HG02642 (cell line): ENCODE measurements at regions not wholly inside any gene's neighbourhood (a gene's known extent, or its start where the extent isn't known, plus 50 kb on each side); places are given as distances from the start of the nearest gene placed in this dataset.
"Not testable (repeated sequence)": the region's sequence is repeated elsewhere in the genome, so short reads cannot be mapped to it uniquely, and the experiment has no call there.

Experiments
- ATAC-seq: cut with Tn5 transposase; IDR thresholded peaks from one replicate; pipeline ENCODE4 v1.9.1; 2021; ENCODE audit warnings: mild to moderate bottlenecking; ENCODE audit not compliant: unreplicated experiment, poor library complexity

GRCh38 chr3:166011771-166012170 lies 174.5 kb upstream of the BCHE start:
- no peak for ATAC-seq

- ATAC-seq, result no peak
Observed at GRCh38 chr3:166005126-166005525, 167.9 kb upstream of the BCHE start.

GRCh38 chr3:165994293-165994692 lies 157.1 kb upstream of the BCHE start:
- ATAC-seq, result no peak

GRCh38 chr3:165984589-165984988 lies 147.4 kb upstream of the BCHE start:
- no peak for ATAC-seq

DNA sequence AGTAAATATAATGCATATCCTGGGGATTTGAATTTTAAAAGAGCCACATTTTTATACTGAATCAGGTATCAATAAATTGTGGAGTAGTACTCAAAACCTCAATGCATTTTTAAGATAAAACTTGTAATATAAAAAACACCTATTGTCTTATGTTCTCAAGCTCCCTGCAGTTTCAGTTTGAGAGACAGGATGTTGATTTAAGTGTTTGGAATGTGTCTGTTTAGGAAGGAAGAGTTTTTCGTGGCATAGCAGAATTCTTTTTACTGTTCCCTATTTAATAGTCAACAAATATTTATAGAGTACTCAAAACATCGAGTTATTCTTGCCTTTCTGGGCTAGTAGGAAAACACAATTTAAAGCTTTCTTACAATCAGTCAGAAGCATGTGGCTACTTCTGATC lies 146.1 kb upstream of the BCHE start:
- no peak for ATAC-seq

GRCh38 chr3:165981318-165981717 lies 144.1 kb upstream of the BCHE start:
- ATAC-seq, result no peak

DNA sequence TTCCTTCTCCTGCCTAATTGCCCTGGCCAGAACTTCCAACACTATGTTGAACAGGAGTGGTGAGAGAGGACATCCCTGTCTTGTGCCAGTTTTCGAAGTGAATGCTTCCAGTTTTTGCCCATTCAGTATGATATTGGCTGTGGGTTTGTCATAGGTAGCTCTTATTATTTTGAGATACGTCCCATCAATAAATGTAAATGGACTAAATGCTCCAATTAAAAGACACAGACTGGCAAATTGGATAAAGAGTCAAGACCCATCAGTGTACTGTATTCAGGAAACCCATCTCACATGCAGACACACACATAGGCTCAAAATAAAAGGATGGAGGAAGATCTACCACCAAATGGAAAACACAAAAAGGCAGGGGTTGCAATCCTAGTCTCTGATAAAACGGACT lies 123.6 kb upstream of the BCHE start:
- not testable (repeated sequence) for ATAC-seq

GRCh38 chr3:165954171-165954570 lies 116.9 kb upstream of the BCHE start:
- ATAC-seq, result no peak

DNA sequence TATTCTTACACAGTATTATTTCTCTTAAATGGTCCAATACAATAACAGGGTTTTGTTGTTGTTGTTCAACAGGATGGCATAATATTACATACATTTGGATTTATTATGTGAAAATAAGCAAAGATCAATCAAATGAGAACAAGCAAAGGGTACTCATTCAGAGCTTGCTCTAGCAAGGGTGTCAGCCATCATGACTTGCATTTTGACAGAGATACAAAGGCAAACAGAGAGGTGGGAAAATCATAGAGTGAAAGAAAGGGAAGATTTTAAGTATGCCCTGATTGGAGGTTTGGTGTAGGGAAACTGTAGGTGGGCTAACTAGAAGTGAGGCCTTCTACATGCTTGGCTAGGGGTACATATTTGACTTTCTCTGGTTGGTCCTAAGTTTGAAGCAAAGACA lies 109.1 kb upstream of the BCHE start:
- ATAC-seq, result no peak

DNA sequence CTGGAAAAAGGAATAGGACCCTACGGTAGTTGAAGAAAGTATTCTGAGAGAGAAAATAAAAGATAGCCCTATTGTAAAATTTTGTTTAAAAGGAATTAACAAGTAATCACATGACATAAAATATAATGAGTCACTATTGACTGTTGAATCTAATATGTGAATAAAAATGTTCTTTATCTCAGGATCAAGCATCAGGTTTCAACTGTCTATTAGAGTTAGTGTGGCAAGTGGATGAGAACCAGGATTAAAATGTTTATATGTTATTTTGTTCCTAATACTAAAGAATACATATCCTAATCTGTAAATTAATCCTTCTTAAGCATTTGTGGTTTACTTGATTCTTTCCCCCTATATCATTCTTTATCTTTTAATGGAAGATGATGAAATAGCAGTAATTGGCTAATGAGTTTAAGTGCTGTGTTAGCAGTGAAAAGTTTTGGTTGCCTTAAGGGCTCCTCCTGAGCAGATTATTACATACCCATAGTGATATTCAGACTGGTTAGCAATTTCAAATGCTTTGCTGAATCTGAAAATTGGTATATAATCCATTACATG lies 101.8 kb upstream of the BCHE start:
- ATAC-seq, result no peak

DNA sequence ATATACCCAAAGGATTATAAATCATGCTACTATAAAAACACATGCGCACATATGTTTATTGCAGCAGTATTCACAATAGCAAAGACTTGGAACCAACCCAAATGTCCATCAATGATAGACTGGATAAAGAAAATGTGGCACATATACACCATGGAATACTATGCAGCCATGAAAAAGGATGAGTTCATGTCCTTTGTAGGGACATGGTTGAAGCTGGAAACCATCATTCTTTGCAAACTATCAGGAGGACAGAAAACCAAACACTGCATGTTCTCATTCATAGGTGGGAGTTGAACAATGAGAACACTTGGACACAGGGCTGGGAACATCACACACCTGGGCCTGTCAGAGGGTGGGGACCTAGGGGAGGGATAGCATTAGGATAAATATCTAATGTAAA lies 98.9 kb upstream of the BCHE start:
- ATAC-seq, result not testable (repeated sequence)

GRCh38 chr3:165924301-165924791 lies 87.1 kb upstream of the BCHE start:
- ATAC-seq, result not testable (repeated sequence)

- ATAC-seq, result no peak
Observed at GRCh38 chr3:165920984-165921383, 83.8 kb upstream of the BCHE start.

- no peak for ATAC-seq
Observed at GRCh38 chr3:165919284-165919683, 82.1 kb upstream of the BCHE start.

DNA sequence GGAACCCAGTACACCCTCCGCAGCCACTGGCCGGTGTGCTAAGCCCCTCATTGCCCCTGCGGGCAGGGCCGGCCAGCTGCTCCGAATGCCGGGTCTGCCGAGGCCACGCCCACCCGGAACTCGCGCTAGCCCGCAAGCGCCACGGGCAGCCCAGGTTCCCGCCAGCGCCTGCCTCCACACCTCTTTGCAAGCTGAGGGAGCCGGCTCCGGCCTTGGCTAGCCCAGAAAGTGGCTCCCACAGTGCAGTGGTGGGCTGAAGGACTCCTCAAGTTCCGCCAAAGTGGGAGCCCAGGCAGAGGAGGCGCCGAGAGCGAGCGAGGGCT lies 81.4 kb upstream of the BCHE start:
- no peak for ATAC-seq

- not testable (repeated sequence) for ATAC-seq
Observed at GRCh38 chr3:165917938-165918656, 80.9 kb upstream of the BCHE start.

GRCh38 chr3:165915104-165915503 lies 77.9 kb upstream of the BCHE start:
- ATAC-seq, result not testable (repeated sequence)

DNA sequence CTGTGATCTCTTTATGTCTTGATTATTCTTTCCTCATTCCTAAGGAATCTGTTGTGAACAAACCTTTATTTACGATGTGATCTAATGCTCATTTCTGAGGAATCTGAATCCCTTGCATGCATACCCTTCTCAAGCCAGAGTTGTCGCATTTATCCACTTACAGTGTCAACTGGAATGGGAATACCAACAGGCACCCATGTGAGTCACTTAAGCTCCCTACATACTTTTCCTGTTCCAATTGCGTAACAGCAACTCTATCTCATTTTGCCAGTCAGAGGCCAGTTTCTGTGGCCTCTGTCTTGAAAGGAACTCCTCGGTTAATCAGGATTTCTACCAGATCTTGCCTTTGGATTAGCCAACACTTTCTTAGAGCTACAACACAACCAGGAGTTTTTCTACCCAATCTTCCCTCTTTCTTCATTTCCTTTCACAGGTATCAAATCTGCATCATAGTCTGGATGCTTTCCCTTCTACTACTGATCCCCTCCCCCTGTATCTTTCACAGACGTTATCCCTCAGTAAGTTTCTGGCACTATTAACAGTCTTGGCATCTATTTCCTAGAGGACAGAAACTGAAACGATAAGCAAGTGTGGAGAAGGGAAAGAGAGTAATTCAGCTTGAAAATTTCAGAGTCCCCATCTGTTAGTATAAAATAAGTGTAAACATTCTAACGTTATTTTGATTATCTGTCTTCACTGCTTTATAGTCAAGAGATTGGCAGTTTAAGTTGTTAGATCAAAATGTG lies 66.8 kb upstream of the BCHE start:
- no peak for ATAC-seq

GRCh38 chr3:165899066-165899465 lies 61.8 kb upstream of the BCHE start:
- no peak for ATAC-seq

GRCh38 chr3:165897137-165897536 lies 59.9 kb upstream of the BCHE start:
- ATAC-seq, result no peak

GRCh38 chr3:165895919-165896318 lies 58.7 kb upstream of the BCHE start:
- ATAC-seq, result no peak

DNA sequence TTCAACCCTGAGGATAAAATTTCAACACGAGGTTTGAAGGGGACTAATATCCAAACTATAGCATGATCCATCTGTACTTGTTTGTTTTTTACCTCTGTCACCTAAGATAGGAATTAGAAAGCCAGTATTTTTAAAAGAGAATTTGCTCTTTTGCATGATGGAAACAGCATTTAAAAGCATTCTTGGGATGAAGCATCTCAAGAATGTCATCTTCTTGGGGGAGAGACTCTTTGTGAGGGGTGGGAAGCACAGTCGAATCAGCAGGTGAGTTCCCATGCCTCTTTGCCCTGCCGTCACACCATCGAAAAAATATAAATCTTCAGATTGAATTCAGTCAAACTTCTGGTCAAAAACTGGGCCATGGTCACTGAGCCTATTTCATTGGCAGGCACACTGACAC lies 55.3 kb upstream of the BCHE start:
- no peak for ATAC-seq
